Neuronal stem cell (in vitro differentiated cells): ENCODE measurements at regions not wholly inside any gene's neighbourhood (a gene's known extent, or its start where the extent isn't known, plus 50 kb on each side); places are given as distances from the start of the nearest gene placed in this dataset.

Experiments
- DNase-seq: peaks from one replicate; pipeline ENCODE4 v3.0.0-alpha.2; 2013; ENCODE audit warnings: low spot score
- H2AFZ ChIP-seq: one replicate; pipeline ENCODE4 v1.6.1; 2013; ENCODE audit warnings: mild to moderate bottlenecking, low read length, inconsistent platforms
- H2AK5ac ChIP-seq: 2 replicates; pipeline ENCODE4 v1.6.1; 2013; ENCODE audit warnings: low read depth, mild to moderate bottlenecking, inconsistent platforms, low read length, moderate library complexity, mixed read lengths
- H2BK120ac ChIP-seq: 2 replicates; pipeline ENCODE4 v1.6.1; 2013; ENCODE audit warnings: low read depth, mild to moderate bottlenecking, inconsistent platforms, low read length, moderate library complexity, mixed read lengths
- H2BK12ac ChIP-seq: one replicate; pipeline ENCODE4 v1.6.1; 2013; ENCODE audit warnings: low read length, inconsistent platforms
- H2BK15ac ChIP-seq: 2 replicates; pipeline ENCODE4 v1.6.1; 2013; ENCODE audit warnings: mild to moderate bottlenecking, low read length, inconsistent platforms, mixed read lengths
- H2BK5ac ChIP-seq: one replicate; pipeline ENCODE4 v1.6.1; 2013; ENCODE audit warnings: inconsistent platforms, mild to moderate bottlenecking, low read length, moderate library complexity
- H3K14ac ChIP-seq: one replicate; pipeline ENCODE4 v1.6.1; 2013; ENCODE audit warnings: low read length, inconsistent platforms
- H3K18ac ChIP-seq: 2 replicates; pipeline ENCODE4 v1.6.1; 2013; ENCODE audit warnings: low read length, inconsistent platforms
- H3K23ac ChIP-seq: 2 replicates; pipeline ENCODE4 v1.6.1; 2013; ENCODE audit warnings: low read depth, mild to moderate bottlenecking, mixed read lengths, low read length, inconsistent platforms; ENCODE audit not compliant: poor library complexity
- H3K27ac ChIP-seq: replicated peaks from 3 replicates; pipeline ENCODE4 v1.5.1; 2013; ENCODE audit warnings: low read length, inconsistent platforms
- H3K27me3 ChIP-seq, 3 experiments: 2 replicates each; pipeline ENCODE4 v1.6.1; 2013; ENCODE audit warnings: low read length in 3 of 3, mild to moderate bottlenecking in 2 of 3, inconsistent platforms in 1 of 3, low read depth in 1 of 3, mixed read lengths in 1 of 3, moderate library complexity in 1 of 3; ENCODE audit not compliant: control insufficient read depth in 3 of 3, insufficient read depth in 3 of 3
- H3K36me3 ChIP-seq, 2 donors: replicated peaks in 1 of 2; 2 replicates each; pipeline ENCODE4 v1.6.1; 2013; ENCODE audit warnings: low read length in 2 of 2; ENCODE audit not compliant: control insufficient read depth in 2 of 2, insufficient read depth in 2 of 2
- H3K4ac ChIP-seq: 2 replicates; pipeline ENCODE4 v1.6.1; 2013; ENCODE audit warnings: inconsistent platforms, mild to moderate bottlenecking, low read length, moderate library complexity
- H3K4me1 ChIP-seq, 2 donors: 1 replicate in 1 of 2; 2 replicates in 1 of 2; pipeline ENCODE4 v1.6.1; 2013; ENCODE audit warnings: low read length in 2 of 2, low read depth in 1 of 2; ENCODE audit not compliant: control insufficient read depth in 2 of 2, insufficient read depth in 1 of 2
- H3K4me2 ChIP-seq: one replicate; pipeline ENCODE4 v1.6.1; 2013; ENCODE audit warnings: mild to moderate bottlenecking, low read length, inconsistent platforms; ENCODE audit not compliant: insufficient read depth, poor library complexity, severe bottlenecking
- H3K4me3 ChIP-seq, 2 donors: 2 replicates each; pipeline ENCODE4 v1.5.1; 2013; ENCODE audit warnings: low read length in 2 of 2, mild to moderate bottlenecking in 2 of 2, inconsistent platforms in 1 of 2, moderate library complexity in 1 of 2
- H3K79me1 ChIP-seq: one replicate; pipeline ENCODE4 v1.6.1; 2013; ENCODE audit warnings: low read depth, mild to moderate bottlenecking, inconsistent platforms, low read length, moderate library complexity
- H3K9ac ChIP-seq: one replicate; pipeline ENCODE4 v1.6.1; 2013; ENCODE audit warnings: mild to moderate bottlenecking, low read depth, low read length, inconsistent platforms; ENCODE audit not compliant: poor library complexity
- H3K9me3 ChIP-seq, 2 donors: replicated peaks in 1 of 2; 2 replicates each; pipeline versions ENCODE3 to v1.6.1; 2013; ENCODE audit warnings: low read length in 2 of 2, mild to moderate bottlenecking in 2 of 2, inconsistent platforms in 1 of 2, low read depth in 1 of 2, mixed read lengths in 1 of 2, moderate library complexity in 1 of 2; ENCODE audit not compliant: control insufficient read depth in 2 of 2, insufficient read depth in 1 of 2
- H4K8ac ChIP-seq: one replicate; pipeline ENCODE4 v1.6.1; 2013; ENCODE audit warnings: low read depth, mild to moderate bottlenecking, inconsistent platforms, low read length, moderate library complexity
- H4K91ac ChIP-seq: one replicate; pipeline ENCODE4 v1.6.1; 2013; ENCODE audit warnings: low read length, low read depth, mild to moderate bottlenecking, inconsistent platforms; ENCODE audit not compliant: poor library complexity
- WGBS, 2 donors: extraction: QIAGEN DNeasy Blood & Tissue Kit; methylation state at CpG; one replicate each; pipeline ENCODE4 v1.1.7; 2013; ENCODE audit warnings: missing lambda C conversion rate in 2 of 2, mixed read lengths in 1 of 2; ENCODE audit not compliant: insufficient read length in 2 of 2, insufficient replicate concordance in 1 of 2; ENCODE audit errors: extremely low coverage in 2 of 2; 5-methylcytosine and 5-hydroxymethylcytosine counted together

GRCh38 chr2:5945742-5946141 is 253.6 kb downstream of the SOX11 start:
- Histone ChIP-seq H2AFZ (peak overlapping the region; percentile 41), H3K4me3 (peak overlapping the region in 1 of 2 donors; percentile 9), H2AK5ac (no peak overlapping the region), H2BK5ac (no peak overlapping the region), H4K91ac (no peak overlapping the region), H3K14ac (no peak overlapping the region), H2BK12ac (no peak overlapping the region), H2BK15ac (no peak overlapping the region), H3K18ac (no peak overlapping the region), H2BK120ac (no peak overlapping the region), H4K8ac (no peak overlapping the region), H3K36me3 (no peaks in the 10 kb centered on the region), H3K4me1 (peaks cover 26 to 30% of the 10 kb centered on the region in 2 donors), H3K27ac (peak overlapping the region; percentile 93), H3K9me3 (no peaks in the 10 kb centered on the region), H3K79me1 (no peaks in the 10 kb centered on the region), H3K9ac (no peak overlapping the region), H3K4me2 (peak overlapping the region; percentile 48), H3K27me3 (no peaks in the 10 kb centered on the region), H3K4ac (no peak overlapping the region), H3K23ac (no peak overlapping the region)
- DNase-seq: no peak
- WGBS, 2 donors: no CpG with 5 or more reads among the region's 9 CpGs

- H3K27ac ChIP-seq: peak overlapping the region; percentile 99
- no CpG with 5 or more reads among the region's 15 CpGs for WGBS, 2 donors
Observed at GRCh38 chr2:5946225-5947115, 254.3 kb downstream of the SOX11 start.

GRCh38 chr2:5950736-5951135 is 258.6 kb downstream of the SOX11 start:
- Histone ChIP-seq H2BK120ac (no peak overlapping the region), H3K27me3 (no peaks in the 10 kb centered on the region), H4K91ac (no peak overlapping the region), H2BK5ac (no peak overlapping the region), H2AFZ (no peak overlapping the region), H3K18ac (peak overlapping the region; percentile 2), H3K4me1 (peaks cover 14 to 22% of the 10 kb centered on the region in 2 donors), H2BK12ac (no peak overlapping the region), H3K14ac (no peak overlapping the region), H2AK5ac (no peak overlapping the region), H3K23ac (no peak overlapping the region), H2BK15ac (no peak overlapping the region), H3K9ac (no peak overlapping the region), H4K8ac (no peak overlapping the region), H3K79me1 (no peaks in the 10 kb centered on the region), H3K36me3 (no peaks in the 10 kb centered on the region), H3K4me2 (no peak overlapping the region), H3K27ac (no peak overlapping the region), H3K4me3 (no peak overlapping the region), H3K9me3 (no peaks in the 10 kb centered on the region), H3K4ac (no peak overlapping the region)
- DNase-seq: no peak
- no CpG with 5 or more reads among the region's 5 CpGs for WGBS, 2 donors

More at GRCh38 chr2:5946225-5947115, 254.3 kb downstream of the SOX11 start:
- peak; percentile 94 for DNase-seq
- Histone ChIP-seq H3K9me3 (no peaks in the 10 kb centered on the region), H2BK120ac (no peak overlapping the region), H4K91ac (no peak overlapping the region), H3K18ac (peak overlapping the region; percentile 70), H2BK15ac (no peak overlapping the region), H3K4me1 (peaks cover 26 to 30% of the 10 kb centered on the region in 2 donors), H2BK12ac (no peak overlapping the region), H3K23ac (no peak overlapping the region), H2AFZ (peak overlapping the region; percentile 41), H3K4me3 (peak overlapping the region in 1 of 2 donors; percentile 9), H3K79me1 (no peaks in the 10 kb centered on the region), H3K9ac (no peak overlapping the region), H3K14ac (no peak overlapping the region), H2BK5ac (no peak overlapping the region), H3K4me2 (peak overlapping the region; percentile 48), H4K8ac (no peak overlapping the region), H3K36me3 (no peaks in the 10 kb centered on the region), H2AK5ac (no peak overlapping the region), H3K4ac (no peak overlapping the region), H3K27me3 (no peaks in the 10 kb centered on the region)

- no peak overlapping the region for H2AK5ac ChIP-seq
- H2BK120ac ChIP-seq: no peak overlapping the region
- H3K27me3 ChIP-seq: no peaks in the 10 kb centered on the region
- no peak overlapping the region for H3K4me3 ChIP-seq
- H2BK15ac ChIP-seq: no peak overlapping the region
- no peaks in the 10 kb centered on the region for H3K36me3 ChIP-seq
- H3K79me1 ChIP-seq: no peaks in the 10 kb centered on the region
- H3K9me3 ChIP-seq: no peaks in the 10 kb centered on the region
- no peak overlapping the region for H3K27ac ChIP-seq
- no peak overlapping the region for H3K4me2 ChIP-seq
- no peak overlapping the region for H3K14ac ChIP-seq
- no peak overlapping the region for H2BK12ac ChIP-seq
- H3K4ac ChIP-seq: no peak overlapping the region
- H4K91ac ChIP-seq: no peak overlapping the region
- no peak overlapping the region for H4K8ac ChIP-seq
- H3K9ac ChIP-seq: no peak overlapping the region
- peak overlapping the region; percentile 43 for H2AFZ ChIP-seq
- no peak overlapping the region for H3K23ac ChIP-seq
- H3K18ac ChIP-seq: peak overlapping the region; percentile 20
- no peak overlapping the region for H2BK5ac ChIP-seq
- no CpG with 5 or more reads among the region's 1 CpG for WGBS, 2 donors
- H3K4me1 ChIP-seq: peaks cover 14 to 15% of the 10 kb centered on the region in 2 donors
- DNase-seq: no peak
Observed at GRCh38 chr2:5951471-5951870, 259.3 kb downstream of the SOX11 start.
